SK-N-MC (cell line): ENCODE measurements at regions not wholly inside any gene's neighbourhood (a gene's known extent, or its start where the extent isn't known, plus 50 kb on each side); places are given as distances from the start of the nearest gene placed in this dataset.

Experiments used
- EZH2 ChIP-seq: fragments of 200-600 bp; sonication (generic); IDR thresholded peaks from one replicate; pipeline ENCODE4 v1.6.1; 2017; ENCODE audit warnings: antibody characterized with exemption
- POLR2AphosphoS5 ChIP-seq: IDR thresholded peaks from 2 replicates; pipeline ENCODE4 v1.6.1; 2012; ENCODE audit warnings: mild to moderate bottlenecking, low read depth, low read length, borderline replicate concordance

GRCh38 chr16:25434064-25434463 lies 176.4 kb upstream of the ZKSCAN2 start:
- no peak for TF ChIP-seq POLR2AphosphoS5
- no peak for TF ChIP-seq EZH2
